ENCODE measurements at regions not wholly inside any gene's neighbourhood (a gene's known extent, or its start where the extent isn't known, plus 50 kb on each side); places are given as distances from the start of the nearest gene placed in this dataset.

- no peak for TF ChIP-seq CTCF (conservative IDR thresholded peaks at IDR 0.05 in 1 of 2, IDR thresholded peaks at IDR 0.05 in 1 of 2; ENCODE audit: low read depth in 1 of 2, low read length in 2 of 2)
- no peak overlapping the region for H3K27ac ChIP-seq (ENCODE audit: insufficient read depth, low read length)
- DNase-seq (ENCODE audit: low read depth in 2 of 2): peak in 1 of 2 donors; percentile 15
Observed at GRCh38 chr1:63261736-63262458, 60.5 kb upstream of the FOXD3 start.

GRCh38 chr1:63262459-63262770, 60.0 kb upstream of the FOXD3 start:
- TF ChIP-seq EZH2 (IDR thresholded peaks at IDR 0.05; ENCODE audit: low read length, missing control alignments) (no peak), CTCF (conservative IDR thresholded peaks at IDR 0.05 in 1 of 2, IDR thresholded peaks at IDR 0.05 in 1 of 2; ENCODE audit: low read depth in 1 of 2, low read length in 2 of 2) (no peak)

More at GRCh38 chr1:63261736-63262458, 60.5 kb upstream of the FOXD3 start:
- Histone ChIP-seq H3K9ac (ENCODE audit: insufficient read depth, low read length) (no peak overlapping the region), H3K4me3 (replicated peaks in 1 of 4; ENCODE audit: control extremely low read depth in 1 of 4, insufficient read depth in 1 of 4, low read depth in 3 of 4, low read length in 4 of 4) (no peak overlapping the region), H3K4me2 (ENCODE audit: extremely low read depth, insufficient read depth, low read length) (no peak overlapping the region), H3K36me3 (ENCODE audit: control insufficient read depth, insufficient read depth, low read length) (no peaks in the 10 kb centered on the region), H3K79me2 (ENCODE audit: control insufficient read depth, insufficient read depth, low read length) (no peaks in the 10 kb centered on the region), H4K20me1 (ENCODE audit: control insufficient read depth, extremely low read depth, insufficient read depth, low read length) (no peaks in the 10 kb centered on the region), H3K27me3 (ENCODE audit: control insufficient read depth, insufficient read depth, low read length) (no peaks in the 10 kb centered on the region), H3K9me3 (ENCODE audit: control insufficient read depth, insufficient read depth, low read depth, low read length) (no peaks in the 10 kb centered on the region), H3K4me1 (ENCODE audit: control insufficient read depth, extremely low read depth, insufficient read depth, low read length) (no peaks in the 10 kb centered on the region), H2AFZ (ENCODE audit: low read length) (no peak overlapping the region)

DNA sequence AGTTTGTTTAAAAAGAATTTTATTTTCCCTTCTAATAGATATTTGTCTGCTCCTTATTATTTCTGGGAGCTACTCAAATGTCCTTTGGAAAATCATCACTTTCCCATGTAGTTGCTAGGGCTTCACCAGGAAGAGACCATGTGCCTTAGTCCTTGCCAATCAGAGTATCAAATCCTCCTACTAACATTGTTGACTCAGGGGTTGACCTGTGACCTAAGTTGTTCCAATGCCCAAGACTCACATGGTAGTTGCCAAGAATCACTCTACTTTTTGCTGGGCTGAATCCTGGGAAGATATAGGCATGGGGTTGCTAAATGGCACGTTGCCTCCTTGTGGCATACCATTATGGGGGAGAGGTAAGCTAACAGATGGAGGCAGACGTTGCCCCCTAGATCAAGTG, 58.2 kb upstream of the FOXD3 start:
- DNase-seq (ENCODE audit: low read depth in 2 of 2): no peak
- no peak overlapping the region for H3K9ac ChIP-seq (ENCODE audit: insufficient read depth, low read length)
- no peaks in the 10 kb centered on the region for H3K27me3 ChIP-seq (ENCODE audit: control insufficient read depth, insufficient read depth, low read length)
- H3K4me1 ChIP-seq (ENCODE audit: control insufficient read depth, extremely low read depth, insufficient read depth, low read length): no peaks in the 10 kb centered on the region
- no peak overlapping the region for H2AFZ ChIP-seq (ENCODE audit: low read length)
- H3K36me3 ChIP-seq (ENCODE audit: control insufficient read depth, insufficient read depth, low read length): no peaks in the 10 kb centered on the region
- no peaks in the 10 kb centered on the region for H4K20me1 ChIP-seq (ENCODE audit: control insufficient read depth, extremely low read depth, insufficient read depth, low read length)
- no peaks in the 10 kb centered on the region for H3K79me2 ChIP-seq (ENCODE audit: control insufficient read depth, insufficient read depth, low read length)
- no peak overlapping the region for H3K27ac ChIP-seq (ENCODE audit: insufficient read depth, low read length)
- H3K4me2 ChIP-seq (ENCODE audit: extremely low read depth, insufficient read depth, low read length): no peak overlapping the region
- H3K4me3 ChIP-seq (replicated peaks in 1 of 4; ENCODE audit: control extremely low read depth in 1 of 4, insufficient read depth in 1 of 4, low read depth in 3 of 4, low read length in 4 of 4): no peak overlapping the region
- TF ChIP-seq EZH2 (IDR thresholded peaks at IDR 0.05; ENCODE audit: low read length, missing control alignments) (no peak), CTCF (conservative IDR thresholded peaks at IDR 0.05 in 1 of 2, IDR thresholded peaks at IDR 0.05 in 1 of 2; ENCODE audit: low read depth in 1 of 2, low read length in 2 of 2) (no peak)
- no peaks in the 10 kb centered on the region for H3K9me3 ChIP-seq (ENCODE audit: control insufficient read depth, insufficient read depth, low read depth, low read length)

More at GRCh38 chr1:63262459-63262770, 60.0 kb upstream of the FOXD3 start:
- Histone ChIP-seq H3K27ac (ENCODE audit: insufficient read depth, low read length) (no peak overlapping the region), H3K4me2 (ENCODE audit: extremely low read depth, insufficient read depth, low read length) (no peak overlapping the region), H3K27me3 (ENCODE audit: control insufficient read depth, insufficient read depth, low read length) (no peaks in the 10 kb centered on the region), H3K4me3 (replicated peaks in 1 of 4; ENCODE audit: control extremely low read depth in 1 of 4, insufficient read depth in 1 of 4, low read depth in 3 of 4, low read length in 4 of 4) (no peak overlapping the region), H4K20me1 (ENCODE audit: control insufficient read depth, extremely low read depth, insufficient read depth, low read length) (no peaks in the 10 kb centered on the region), H2AFZ (ENCODE audit: low read length) (no peak overlapping the region), H3K36me3 (ENCODE audit: control insufficient read depth, insufficient read depth, low read length) (no peaks in the 10 kb centered on the region), H3K79me2 (ENCODE audit: control insufficient read depth, insufficient read depth, low read length) (no peaks in the 10 kb centered on the region), H3K9me3 (ENCODE audit: control insufficient read depth, insufficient read depth, low read depth, low read length) (no peaks in the 10 kb centered on the region), H3K4me1 (ENCODE audit: control insufficient read depth, extremely low read depth, insufficient read depth, low read length) (no peaks in the 10 kb centered on the region), H3K9ac (ENCODE audit: insufficient read depth, low read length) (no peak overlapping the region)
- no peak for DNase-seq (ENCODE audit: low read depth in 2 of 2)

Measured in fibroblast of lung (primary cell).